ENCODE measurements at regions not wholly inside any gene's neighbourhood (a gene's known extent, or its start where the extent isn't known, plus 50 kb on each side); places are given as distances from the start of the nearest gene placed in this dataset.

DNA sequence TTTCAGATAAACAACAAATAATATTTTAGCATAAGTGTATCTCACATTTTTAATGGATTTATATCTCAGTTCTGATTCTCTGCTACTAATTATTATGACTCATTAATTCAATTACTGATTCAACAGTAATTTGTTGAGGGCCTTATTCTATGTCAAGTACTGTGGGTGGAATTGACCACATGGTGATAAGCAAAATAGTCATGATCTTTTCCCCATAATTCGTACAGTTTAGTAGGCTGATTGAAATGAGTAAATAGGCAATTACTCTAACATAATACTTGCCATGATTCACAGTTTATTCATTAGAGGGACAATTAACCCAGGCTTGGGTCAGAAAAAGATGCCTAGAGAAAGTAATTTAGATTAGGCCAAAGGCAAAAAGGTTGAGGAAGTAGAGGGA is 60.9 kb upstream of the SLC4A7 start:
- H3K27me3 ChIP-seq = no peaks in the 10 kb centered on the region
- H3K27ac ChIP-seq = peak overlapping the region; percentile 37 to 59
- DNase-seq (ENCODE audit: low spot score in 2 of 2) = no peak
- intact Hi-C loops (cut with DNase I; ENCODE audit: low total_unique reads) = no loop called here
- H3K9me3 ChIP-seq = no peaks in the 10 kb centered on the region
- H3K36me3 ChIP-seq = no peaks in the 10 kb centered on the region
- H3K4me3 ChIP-seq = no peak overlapping the region
- no peaks in the 10 kb centered on the region for H3K4me1 ChIP-seq
- no peak for TF ChIP-seq POLR2A (IDR thresholded peaks at IDR 0.05)
- TF ChIP-seq, protein P1, sequence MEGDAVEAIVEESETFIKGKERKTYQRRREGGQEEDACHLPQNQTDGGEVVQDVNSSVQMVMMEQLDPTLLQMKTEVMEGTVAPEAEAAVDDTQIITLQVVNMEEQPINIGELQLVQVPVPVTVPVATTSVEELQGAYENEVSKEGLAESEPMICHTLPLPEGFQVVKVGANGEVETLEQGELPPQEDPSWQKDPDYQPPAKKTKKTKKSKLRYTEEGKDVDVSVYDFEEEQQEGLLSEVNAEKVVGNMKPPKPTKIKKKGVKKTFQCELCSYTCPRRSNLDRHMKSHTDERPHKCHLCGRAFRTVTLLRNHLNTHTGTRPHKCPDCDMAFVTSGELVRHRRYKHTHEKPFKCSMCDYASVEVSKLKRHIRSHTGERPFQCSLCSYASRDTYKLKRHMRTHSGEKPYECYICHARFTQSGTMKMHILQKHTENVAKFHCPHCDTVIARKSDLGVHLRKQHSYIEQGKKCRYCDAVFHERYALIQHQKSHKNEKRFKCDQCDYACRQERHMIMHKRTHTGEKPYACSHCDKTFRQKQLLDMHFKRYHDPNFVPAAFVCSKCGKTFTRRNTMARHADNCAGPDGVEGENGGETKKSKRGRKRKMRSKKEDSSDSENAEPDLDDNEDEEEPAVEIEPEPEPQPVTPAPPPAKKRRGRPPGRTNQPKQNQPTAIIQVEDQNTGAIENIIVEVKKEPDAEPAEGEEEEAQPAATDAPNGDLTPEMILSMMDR (IDR thresholded peaks at IDR 0.05) = peak in 1 of 3 donors; percentile 5
- TF ChIP-seq POLR2AphosphoS5 (IDR thresholded peaks at IDR 0.05) = no peak

DNA sequence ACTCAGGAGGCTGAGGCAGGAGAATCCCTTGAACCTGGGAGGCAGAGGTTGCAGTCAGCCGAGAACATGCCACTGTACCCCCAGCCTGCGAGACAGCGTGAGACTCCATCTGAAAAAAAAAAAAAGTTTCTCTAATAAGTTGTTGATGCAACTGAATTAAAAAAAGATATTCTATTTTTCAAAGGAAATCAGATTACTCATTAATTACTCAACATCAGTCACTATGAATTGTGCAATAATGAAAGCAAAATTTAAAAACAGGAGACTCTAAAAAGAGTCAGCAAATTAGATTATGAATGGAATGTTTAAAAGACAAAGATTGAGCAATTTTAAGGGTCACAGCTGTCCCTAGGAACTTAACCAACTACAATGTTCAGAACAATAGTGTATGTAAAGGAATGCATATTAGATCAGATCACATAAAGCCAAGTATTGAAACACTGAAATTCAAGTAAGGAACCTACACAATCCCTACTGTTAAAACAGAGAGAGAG is 60.2 kb upstream of the SLC4A7 start:
- no peak overlapping the region for H3K4me3 ChIP-seq
- H3K9me3 ChIP-seq = no peaks in the 10 kb centered on the region
- no peaks in the 10 kb centered on the region for H3K36me3 ChIP-seq
- no peaks in the 10 kb centered on the region for H3K27me3 ChIP-seq
- intact Hi-C loops (cut with DNase I; ENCODE audit: low total_unique reads) = no loop called here
- H3K27ac ChIP-seq = peak overlapping the region; percentile 48 to 72
- TF ChIP-seq POLR2A (IDR thresholded peaks at IDR 0.05) = no peak
- TF ChIP-seq, protein P1 (IDR thresholded peaks at IDR 0.05) = no peak
- TF ChIP-seq POLR2AphosphoS5 (IDR thresholded peaks at IDR 0.05) = no peak
- no peaks in the 10 kb centered on the region for H3K4me1 ChIP-seq
- no peak for DNase-seq (ENCODE audit: low spot score in 2 of 2)

DNA sequence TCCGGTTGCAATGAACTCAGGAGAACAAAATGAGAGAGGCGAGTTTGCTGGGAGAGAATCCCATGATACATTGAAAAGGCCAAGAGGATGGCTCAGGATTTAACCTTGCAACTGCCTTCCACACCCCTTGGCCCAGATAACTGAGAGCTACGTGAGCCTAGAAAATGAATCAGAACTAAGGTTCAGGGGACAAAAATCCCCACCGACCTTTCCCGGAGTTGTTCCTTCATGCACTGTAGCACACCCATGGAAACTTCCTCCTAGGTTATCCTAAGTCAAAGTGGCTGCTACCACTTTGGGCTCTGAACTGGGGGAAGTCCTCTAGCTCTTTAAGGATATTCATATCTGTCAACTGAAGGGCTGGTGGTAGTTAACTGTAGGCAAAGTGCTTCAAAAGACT is 58.3 kb upstream of the SLC4A7 start:
- H3K36me3 ChIP-seq = no peaks in the 10 kb centered on the region
- H3K4me3 ChIP-seq = no peak overlapping the region
- no peaks in the 10 kb centered on the region for H3K27me3 ChIP-seq
- no peak for DNase-seq (ENCODE audit: low spot score in 2 of 2)
- intact Hi-C loops (cut with DNase I; ENCODE audit: low total_unique reads) = no loop called here
- TF ChIP-seq POLR2A (IDR thresholded peaks at IDR 0.05) (no peak), POLR2AphosphoS5 (IDR thresholded peaks at IDR 0.05) (no peak)
- TF ChIP-seq, protein P1 (IDR thresholded peaks at IDR 0.05) = no peak
- no peaks in the 10 kb centered on the region for H3K4me1 ChIP-seq
- H3K9me3 ChIP-seq = no peaks in the 10 kb centered on the region
- H3K27ac ChIP-seq = peak overlapping the region in 1 of 2 donors; percentile 2

DNA sequence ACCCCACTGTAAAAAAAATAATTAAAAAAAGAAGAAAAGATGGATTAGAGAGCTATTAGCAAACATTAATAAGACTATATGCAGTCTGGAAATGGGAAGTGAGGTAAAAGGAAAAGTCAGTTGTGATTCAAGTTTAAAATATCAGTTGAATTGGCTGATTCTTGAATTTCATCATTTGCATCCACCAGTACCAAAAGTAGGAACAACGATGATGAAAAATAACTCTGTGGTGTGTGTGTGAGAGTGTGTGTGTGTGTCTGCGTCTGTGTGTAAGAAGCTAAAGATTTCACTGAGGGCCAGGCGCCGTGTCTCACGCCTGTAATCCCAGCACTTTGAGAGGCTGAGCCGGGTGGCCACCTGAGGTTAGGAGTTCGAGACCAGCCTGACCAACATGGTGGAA is 56.0 kb upstream of the SLC4A7 start:
- DNase-seq (ENCODE audit: low spot score in 2 of 2) = no peak
- no peaks in the 10 kb centered on the region for H3K4me1 ChIP-seq
- H3K4me3 ChIP-seq = no peak overlapping the region
- no peaks in the 10 kb centered on the region for H3K36me3 ChIP-seq
- intact Hi-C loops (cut with DNase I; ENCODE audit: low total_unique reads) = no loop called here
- no peaks in the 10 kb centered on the region for H3K9me3 ChIP-seq
- no peak overlapping the region for H3K27ac ChIP-seq
- no peaks in the 10 kb centered on the region for H3K27me3 ChIP-seq
- TF ChIP-seq, protein P1 (IDR thresholded peaks at IDR 0.05) = no peak
- TF ChIP-seq POLR2A (IDR thresholded peaks at IDR 0.05) (no peak), POLR2AphosphoS5 (IDR thresholded peaks at IDR 0.05) (no peak)

DNA sequence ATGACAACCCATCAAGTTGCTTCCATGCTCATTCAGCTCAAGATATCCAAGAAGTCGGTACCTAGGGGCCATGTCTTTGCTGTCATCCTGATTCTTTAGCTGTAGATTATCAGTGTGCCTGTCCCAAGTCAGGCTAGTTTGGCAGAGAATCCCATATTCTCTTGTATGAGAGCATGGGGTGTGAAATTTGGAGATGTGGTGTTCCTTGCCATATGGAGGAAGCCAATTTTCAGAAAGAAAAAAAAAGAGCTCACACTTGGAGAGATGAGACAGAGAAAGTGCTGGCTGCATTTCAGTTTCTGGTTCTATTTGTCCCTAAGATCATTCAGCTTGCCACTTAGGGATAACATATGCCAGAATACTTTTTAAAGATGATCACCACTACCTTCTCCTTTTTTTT is 52.3 kb upstream of the SLC4A7 start:
- Histone ChIP-seq H3K4me3 (no peak overlapping the region), H3K27ac (peak overlapping the region; percentile 83 to 90), H3K9me3 (no peaks in the 10 kb centered on the region), H3K4me1 (no peaks in the 10 kb centered on the region), H3K36me3 (no peaks in the 10 kb centered on the region), H3K27me3 (no peaks in the 10 kb centered on the region)
- intact Hi-C loops (cut with DNase I; ENCODE audit: low total_unique reads) = no loop called here
- TF ChIP-seq, protein P1 (IDR thresholded peaks at IDR 0.05) = no peak
- TF ChIP-seq POLR2AphosphoS5 (IDR thresholded peaks at IDR 0.05) = no peak
- TF ChIP-seq POLR2A (IDR thresholded peaks at IDR 0.05) = no peak
- DNase-seq (ENCODE audit: low spot score in 2 of 2) = no peak
